Tibial nerve (tissue), 4 donors: ENCODE measurements at regions not wholly inside any gene's neighbourhood (a gene's known extent, or its start where the extent isn't known, plus 50 kb on each side); places are given as distances from the start of the nearest gene placed in this dataset.

ENCODE experiments used
- DNase-seq, 2 donors: peaks; one replicate each; pipeline ENCODE4 v3.0.0-alpha.2; 2019; ENCODE audit warnings: low spot score in 2 of 2
- H3K27ac ChIP-seq, 4 donors: fragments of 200-600 bp; sonication (generic) in 3 of 4; one replicate each; pipeline ENCODE4 v1.5.1; 2017 to 2019; ENCODE audit warnings: mild to moderate bottlenecking in 1 of 4
- H3K27me3 ChIP-seq, 2 donors: fragments of 200-600 bp; sonication (generic) in 1 of 2; one replicate each; pipeline versions ENCODE4 v1.5.1 to v1.6.0; 2017 to 2019
- H3K36me3 ChIP-seq, 3 donors: fragments of 200-600 bp; sonication (generic); one replicate each; pipeline ENCODE4 v1.5.1; 2018 to 2019
- H3K4me1 ChIP-seq, 4 donors: fragments of 200-600 bp; sonication (generic) in 3 of 4; one replicate each; pipeline ENCODE4 v1.5.1; 2017 to 2019
- H3K4me3 ChIP-seq, 4 donors: fragments of 200-600 bp; sonication (generic) in 3 of 4; one replicate each; pipeline ENCODE4 v1.5.1; 2017 to 2019; ENCODE audit warnings: mild to moderate bottlenecking in 1 of 4, moderate library complexity in 1 of 4
- H3K9me3 ChIP-seq, 4 donors: fragments of 200-600 bp; sonication (generic) in 3 of 4; one replicate each; pipeline ENCODE4 v1.5.1; 2017 to 2019
- CTCF ChIP-seq, 5 experiments: fragments of 200-600 bp in 3 of 5; fragments of 450-650 bp in 2 of 5; sonication (generic) in 3 of 5; IDR thresholded peaks; one replicate each; pipeline ENCODE4 v1.5.1; 2016 to 2019; ENCODE audit warnings: antibody characterized with exemption in 5 of 5, mild to moderate bottlenecking in 3 of 5, moderate library complexity in 2 of 5
- EP300 ChIP-seq, 2 donors: sonication (generic); formaldehyde crosslinking; IDR thresholded peaks; one replicate each; pipeline ENCODE4 v1.6.1; 2017; ENCODE audit warnings: antibody characterized with exemption in 2 of 2, mild to moderate bottlenecking in 1 of 2
- POLR2A ChIP-seq, 2 donors: fragments of 450-650 bp; IDR thresholded peaks; one replicate each; pipeline ENCODE4 v1.6.1; 2017; ENCODE audit warnings: antibody characterized with exemption in 2 of 2, mild to moderate bottlenecking in 2 of 2, moderate library complexity in 2 of 2
- WGBS, 2 donors: methylation state at CpG; one replicate each; pipeline ENCODE4 v1.1.5; 2018; 5-methylcytosine and 5-hydroxymethylcytosine counted together

- Histone ChIP-seq H3K36me3 (no peaks in the 10 kb centered on the region), H3K27ac (no peak overlapping the region), H3K9me3 (no peaks in the 10 kb centered on the region), H3K27me3 (no peaks in the 10 kb centered on the region), H3K4me3 (no peak overlapping the region), H3K4me1 (peaks cover 0 to 4% (median 0%) of the 10 kb centered on the region in 4 donors)
- TF ChIP-seq POLR2A (IDR thresholded peaks at IDR 0.05), result no peak
- no peak for TF ChIP-seq EP300 (IDR thresholded peaks at IDR 0.05)
- no peak for TF ChIP-seq CTCF (IDR thresholded peaks at IDR 0.05)
- 91 to 96% methylated on average over 3 of the region's 3 CpGs for WGBS, 2 donors
- no peak for DNase-seq
These were observed 93.3 kb upstream of the ELMO1 start for GRCh38 chr7:37541810-37542443.

- whole genome bisulfite sequencing, 2 donors, result 77 to 84% methylated on average over 7 of the region's 7 CpGs
- DNase-seq, result no peak
- Histone ChIP-seq H3K27me3 (no peaks in the 10 kb centered on the region), H3K4me1 (no peaks in the 10 kb centered on the region), H3K36me3 (no peaks in the 10 kb centered on the region), H3K9me3 (no peaks in the 10 kb centered on the region), H3K27ac (no peak overlapping the region), H3K4me3 (no peak overlapping the region)
- no peak for TF ChIP-seq EP300 (IDR thresholded peaks at IDR 0.05)
- TF ChIP-seq CTCF (IDR thresholded peaks at IDR 0.05), result no peak
- no peak for TF ChIP-seq POLR2A (IDR thresholded peaks at IDR 0.05)
These were observed 97.2 kb upstream of the ELMO1 start for GRCh38 chr7:37545619-37546534.

- H3K4me1 ChIP-seq, result no peaks in the 10 kb centered on the region
- H3K9me3 ChIP-seq, result no peaks in the 10 kb centered on the region
- TF ChIP-seq EP300 (IDR thresholded peaks at IDR 0.05), result no peak
- no peak for TF ChIP-seq POLR2A (IDR thresholded peaks at IDR 0.05)
- no peak for TF ChIP-seq CTCF (IDR thresholded peaks at IDR 0.05)
- no peaks in the 10 kb centered on the region for H3K36me3 ChIP-seq
- H3K27ac ChIP-seq, result no peak overlapping the region
- H3K27me3 ChIP-seq, result no peaks in the 10 kb centered on the region
- H3K4me3 ChIP-seq, result no peak overlapping the region
- DNase-seq, result no peak
- WGBS, 2 donors, result 77 to 84% methylated on average over 3 of the region's 3 CpGs
These were observed 98.0 kb upstream of the ELMO1 start for GRCh38 chr7:37546677-37547076.

GRCh38 chr7:37549076-37549931 is 100.6 kb upstream of the ELMO1 start:
- H3K27me3 ChIP-seq, result no peaks in the 10 kb centered on the region
- H3K27ac ChIP-seq, result no peak overlapping the region
- WGBS, 2 donors, result 73 to 75% methylated on average over 8 of the region's 8 CpGs
- H3K9me3 ChIP-seq, result no peaks in the 10 kb centered on the region
- TF ChIP-seq EP300 (IDR thresholded peaks at IDR 0.05) (no peak), CTCF (IDR thresholded peaks at IDR 0.05) (no peak), POLR2A (IDR thresholded peaks at IDR 0.05) (no peak)
- no peak overlapping the region for H3K4me3 ChIP-seq
- H3K4me1 ChIP-seq, result no peaks in the 10 kb centered on the region
- H3K36me3 ChIP-seq, result no peaks in the 10 kb centered on the region
- DNase-seq, result no peak
